GM19239 (cell line): ENCODE measurements at regions not wholly inside any gene's neighbourhood (a gene's known extent, or its start where the extent isn't known, plus 50 kb on each side); places are given as distances from the start of the nearest gene placed in this dataset.

Experiments
- DNase-seq: peaks from one replicate; pipeline ENCODE4 v3.0.0; 2011; ENCODE audit warnings: low spot score; ENCODE audit not compliant: insufficient read length
- FAIRE-seq: peaks from 2 replicates; lab custom pipeline; 2011; peaks lifted over from hg19 to GRCh38; lab: Jason Lieb, UNC

DNA sequence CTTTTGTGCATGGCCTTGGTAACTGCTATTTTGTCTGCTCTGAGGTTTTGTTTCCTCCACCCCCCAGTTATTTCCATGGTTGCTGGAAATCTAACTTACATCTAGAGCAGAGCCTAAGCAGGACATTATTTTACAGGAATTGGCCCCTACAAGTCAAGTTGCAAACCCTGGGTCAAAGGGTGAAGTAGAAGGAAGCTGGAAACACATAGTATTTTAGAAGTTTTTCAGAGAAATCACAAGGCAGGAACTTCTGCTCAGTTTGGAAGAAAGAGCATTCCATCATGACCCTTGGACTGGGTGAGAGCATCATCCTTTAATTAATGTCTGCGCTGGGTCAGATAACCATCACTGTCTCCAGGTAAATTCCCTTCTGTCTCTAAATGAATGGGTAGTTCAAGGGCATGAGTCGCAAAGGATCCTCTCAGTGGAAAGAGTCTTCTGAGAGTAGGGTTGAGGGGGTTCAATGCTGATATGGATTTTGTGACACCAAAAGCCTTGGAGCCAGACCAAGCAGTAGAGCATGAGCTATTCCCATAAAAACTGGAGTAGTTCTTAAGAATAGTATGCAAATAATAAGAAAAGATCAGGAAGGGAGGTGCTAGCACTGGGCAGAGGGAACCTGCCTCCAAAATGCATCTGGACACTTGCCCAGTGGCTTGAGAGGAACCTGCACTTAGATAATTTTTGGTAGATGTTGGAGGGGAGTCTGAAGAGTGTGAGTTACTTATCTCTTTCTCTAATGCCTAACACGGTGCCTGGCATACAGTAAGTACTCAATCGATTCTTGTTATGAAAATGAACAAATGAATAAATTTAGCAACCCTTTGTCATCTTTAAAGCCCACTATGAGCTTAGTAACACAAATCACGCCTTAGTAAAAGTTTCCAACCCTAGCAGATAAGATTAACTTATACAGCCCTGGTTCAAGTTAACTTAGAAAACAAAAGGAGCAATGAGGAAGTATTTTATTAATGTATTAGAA, 160.6 kb upstream of the ADO start:
- peak; percentile 68 for FAIRE-seq
- no peak for DNase-seq

DNA sequence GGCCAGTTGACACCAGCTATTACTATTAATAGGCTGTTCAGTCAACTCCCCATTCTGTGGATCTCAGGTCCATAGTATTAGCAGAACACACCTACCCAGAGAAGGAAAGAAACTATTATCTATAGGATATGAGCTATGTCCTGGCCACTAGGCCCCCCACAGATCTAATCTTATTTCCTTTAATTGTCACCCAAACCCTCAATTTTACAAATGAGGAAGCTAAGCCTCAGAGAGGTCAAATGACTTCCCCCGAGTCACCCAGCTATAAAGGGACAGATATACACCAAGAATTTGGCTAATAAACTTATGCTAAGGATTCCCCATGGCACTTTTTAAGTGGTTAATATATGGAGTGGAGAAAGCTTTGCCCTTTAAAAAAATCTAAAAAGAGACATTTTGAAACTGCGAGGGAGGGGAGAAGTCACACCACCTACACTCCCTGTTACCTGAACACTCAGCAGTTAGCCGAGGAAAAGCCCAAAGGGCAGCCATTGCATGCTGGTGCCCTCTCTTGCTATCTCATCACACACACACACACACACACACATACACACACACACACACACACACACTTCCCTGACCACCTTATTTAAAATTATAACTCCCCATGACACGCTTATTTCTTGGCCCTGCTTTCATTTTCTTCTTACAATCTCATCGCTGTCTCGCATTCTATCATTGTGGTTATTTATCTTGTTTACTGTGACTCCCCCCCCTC, 157.0 kb upstream of the ADO start:
- no peak for FAIRE-seq
- no peak for DNase-seq

DNA sequence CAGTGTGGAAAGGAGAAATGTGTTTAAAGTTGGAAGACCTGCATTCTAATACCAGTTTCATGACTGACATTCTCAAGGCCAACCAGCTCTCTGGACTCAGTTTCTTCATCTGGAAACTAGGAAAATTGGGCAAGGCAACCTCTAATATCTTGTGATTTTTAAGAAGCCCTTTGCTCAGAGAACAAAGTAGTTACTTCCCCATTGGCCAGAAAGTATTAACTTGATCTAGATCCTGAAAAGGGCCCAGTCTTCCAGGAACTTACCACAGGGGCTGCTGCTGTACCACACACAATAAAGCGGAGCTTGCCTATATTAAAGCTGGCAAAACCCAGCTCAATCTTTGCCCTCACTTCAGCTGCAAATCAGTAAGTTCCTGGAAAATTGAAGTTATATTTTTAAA, 155.6 kb upstream of the ADO start:
- DNase-seq (no peak), FAIRE-seq (no peak)

DNA sequence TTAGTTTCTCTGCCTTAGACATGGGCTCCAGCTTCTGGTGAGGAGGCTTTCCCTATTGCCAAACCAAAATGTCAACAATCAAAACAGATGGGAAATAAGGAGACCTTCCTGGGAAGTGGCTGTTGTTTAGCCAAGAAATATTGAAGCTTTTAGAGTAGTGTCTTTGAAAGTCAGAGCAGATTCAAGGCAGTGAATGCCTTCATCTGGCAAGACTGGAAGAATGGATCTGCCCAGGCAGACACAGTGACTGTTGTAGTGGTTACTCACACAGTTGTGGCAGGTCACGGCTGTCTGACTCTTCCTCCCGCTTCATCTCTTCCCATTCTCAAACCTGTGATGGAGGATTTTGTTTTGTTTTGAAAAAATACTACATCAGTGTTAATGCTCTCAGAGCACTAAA, 154.1 kb upstream of the ADO start:
- DNase-seq (no peak), FAIRE-seq (no peak)

DNA sequence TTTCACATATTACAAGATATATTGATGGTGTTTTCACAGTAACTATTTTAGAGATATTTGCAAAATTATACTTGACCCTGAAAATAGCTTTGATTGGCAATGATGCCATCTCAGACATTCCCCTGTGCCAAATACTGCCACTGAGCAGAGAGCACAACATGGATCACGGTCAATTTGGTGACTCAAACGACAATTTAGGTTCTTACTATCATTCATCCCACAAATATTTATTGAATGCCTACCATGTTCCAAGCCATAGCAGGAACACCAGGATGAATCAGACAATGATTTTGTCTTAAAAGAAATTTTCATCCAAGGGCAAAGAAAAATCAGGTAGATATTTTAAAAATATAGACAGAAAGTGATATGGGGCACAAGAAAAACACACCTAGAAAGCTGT, 153.2 kb upstream of the ADO start:
- no peak for DNase-seq

DNA sequence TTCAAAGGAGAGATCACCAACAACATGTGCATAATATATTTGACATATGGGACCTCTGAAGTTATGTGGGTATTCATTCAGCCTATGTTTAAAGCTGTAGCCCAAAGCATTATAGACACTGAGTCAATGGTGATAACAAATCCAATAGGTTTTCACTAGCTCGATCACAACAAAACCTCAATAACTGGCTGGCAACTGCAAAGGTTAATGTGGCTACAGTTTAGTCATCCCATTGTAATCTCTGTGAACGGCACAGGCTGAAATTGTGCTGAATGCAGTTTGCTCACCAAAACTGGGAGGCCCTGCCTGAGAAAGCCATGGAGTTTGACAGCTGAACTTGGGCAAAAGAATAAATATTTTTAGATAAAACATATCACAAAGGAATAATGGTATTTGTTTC, 152.4 kb upstream of the ADO start:
- DNase-seq (no peak), FAIRE-seq (no peak)

More for the DNA sequence above, 153.2 kb upstream of the ADO start:
- no peak for FAIRE-seq

DNA sequence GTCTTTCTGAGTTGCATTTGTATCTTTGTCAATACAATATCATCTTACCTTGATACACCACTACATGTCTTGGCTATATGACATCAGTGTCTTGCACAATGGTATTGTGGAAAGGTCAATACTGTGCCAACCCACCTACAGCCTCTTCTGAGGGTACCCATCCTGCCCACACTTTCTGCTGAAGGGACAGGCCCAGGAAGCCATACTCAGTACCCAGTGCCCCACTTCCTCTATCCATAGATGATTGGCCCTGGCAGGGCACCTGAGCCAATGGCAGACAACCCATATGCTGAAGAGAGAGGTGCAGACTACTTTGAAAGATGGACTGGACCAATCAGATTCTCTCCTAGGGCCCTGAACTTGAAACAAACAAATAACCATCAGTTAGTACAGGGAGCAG, 152.0 kb upstream of the ADO start:
- DNase-seq, result no peak
- no peak for FAIRE-seq

DNA sequence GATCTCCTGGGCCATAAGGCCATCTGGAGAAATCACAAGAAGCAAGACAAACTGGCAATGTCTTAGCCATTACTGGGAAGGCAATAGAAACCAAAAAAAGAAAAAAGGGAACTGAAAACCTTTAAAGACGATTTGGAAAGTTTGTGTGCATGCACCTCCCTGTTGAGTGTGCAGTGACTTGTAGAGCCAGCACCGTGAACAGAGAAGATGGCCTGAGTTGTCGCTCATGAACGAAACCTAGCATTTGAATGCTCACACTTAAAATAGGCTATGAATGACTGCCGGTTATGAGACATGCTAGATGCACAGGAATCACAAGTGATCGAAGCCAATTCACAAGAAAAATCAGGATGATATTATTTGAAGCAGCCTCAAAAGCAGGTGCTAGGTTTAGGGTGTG, 151.3 kb upstream of the ADO start:
- peak; percentile 100 for FAIRE-seq

DNA sequence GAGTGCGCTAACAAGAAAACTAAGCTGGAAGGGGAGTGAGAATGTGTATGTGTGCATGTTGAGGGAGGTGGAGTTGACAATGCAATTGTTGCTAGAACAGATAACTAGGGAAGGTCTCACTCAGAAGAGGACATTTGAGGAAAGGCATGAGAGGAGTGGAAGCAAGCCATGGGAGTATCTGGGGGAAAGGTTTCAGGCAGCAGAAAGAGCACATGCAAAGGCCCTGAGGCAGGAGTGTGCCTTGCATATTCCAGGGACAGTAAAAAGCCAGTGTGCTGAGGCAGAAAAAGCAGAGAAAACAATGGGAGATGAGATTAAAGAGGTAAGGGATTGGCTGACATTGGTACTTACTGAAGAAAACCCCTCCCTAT, 149.6 kb upstream of the ADO start:
- DNase-seq, result no peak
- no peak for FAIRE-seq

More for the DNA sequence above, 151.3 kb upstream of the ADO start:
- peak; percentile 36 for DNase-seq

DNA sequence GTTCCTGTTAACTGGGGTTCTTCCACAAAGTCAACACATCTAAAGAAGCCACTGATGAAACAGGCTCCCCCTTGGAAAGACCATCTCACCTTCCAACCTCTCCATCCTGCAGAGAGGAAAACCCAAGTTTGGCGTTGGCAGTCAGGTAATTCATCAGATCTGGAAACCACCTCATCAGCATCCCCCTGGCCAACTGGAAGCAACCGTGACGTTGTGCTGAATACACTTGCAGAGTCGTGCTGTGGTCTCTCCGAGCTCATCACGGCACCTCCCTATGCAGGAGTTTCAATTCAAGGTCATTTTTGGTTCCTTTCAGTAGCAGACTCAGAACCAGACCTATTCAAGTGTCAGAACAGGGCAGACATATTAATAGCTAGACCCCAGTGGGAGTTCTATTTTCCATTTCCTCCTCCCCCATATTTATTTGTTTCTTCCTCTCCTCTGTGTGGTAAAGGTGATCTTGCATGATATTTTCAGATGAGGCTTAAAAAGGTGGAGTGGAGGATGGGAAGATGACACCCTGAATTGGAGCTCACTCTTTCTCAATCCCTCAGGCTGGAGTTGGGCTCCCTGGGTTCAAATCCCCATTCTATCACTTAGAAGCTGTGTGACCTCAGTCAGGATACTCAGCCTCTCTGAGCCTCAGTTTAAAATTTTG, 149.1 kb upstream of the ADO start:
- peak; percentile 20 for DNase-seq
- FAIRE-seq, result peak; percentile 99

DNA sequence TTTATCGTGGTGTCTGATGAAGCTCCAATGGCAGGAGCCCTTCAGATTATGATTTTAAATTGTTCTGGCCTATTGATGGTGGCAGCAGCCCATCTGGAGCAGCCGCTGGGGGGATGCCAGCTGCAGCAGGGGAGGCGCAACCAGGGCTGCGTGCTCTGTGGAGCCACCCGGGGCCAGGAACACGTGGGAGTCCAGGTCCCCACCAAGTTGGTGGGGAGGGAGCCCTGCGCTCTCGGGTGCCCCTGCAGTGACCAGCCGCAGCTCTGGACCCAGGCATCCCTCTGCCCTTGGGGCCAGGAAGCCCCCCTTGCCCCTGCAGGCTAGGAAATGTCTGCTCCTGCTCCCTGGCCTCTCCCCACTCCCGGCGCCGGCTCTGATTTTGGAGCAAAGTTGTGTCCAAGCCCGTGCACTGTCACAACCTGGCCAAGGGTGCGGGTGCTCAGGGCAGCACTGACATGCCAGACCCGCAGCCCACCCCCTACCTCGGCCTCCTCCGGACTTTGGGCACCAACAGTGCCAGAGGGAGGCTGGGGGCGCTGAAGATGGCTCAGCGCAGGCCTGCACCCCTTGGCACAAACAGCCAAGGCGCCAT, 147.2 kb upstream of the ADO start:
- FAIRE-seq (no peak), DNase-seq (no peak)

DNA sequence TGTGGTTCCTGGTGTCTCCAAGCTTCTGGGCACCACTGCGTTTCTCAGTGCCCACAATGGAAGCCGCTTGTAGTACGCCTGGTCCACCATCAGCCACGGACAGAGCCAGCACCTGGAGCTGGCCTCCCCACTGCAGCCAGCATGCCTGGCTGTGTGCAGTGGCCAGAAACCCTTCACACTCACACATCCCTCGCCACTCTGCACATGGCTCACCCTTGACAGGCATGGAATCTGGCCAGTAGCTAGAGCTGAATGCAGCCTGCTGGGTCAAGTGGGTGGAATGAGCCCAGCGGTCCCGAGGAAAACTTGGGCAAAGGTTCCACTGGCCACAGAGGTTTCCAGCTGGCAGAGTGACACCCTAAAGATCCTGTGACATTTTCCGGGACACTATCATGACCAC, 146.0 kb upstream of the ADO start:
- no peak for DNase-seq
- FAIRE-seq, result no peak

DNA sequence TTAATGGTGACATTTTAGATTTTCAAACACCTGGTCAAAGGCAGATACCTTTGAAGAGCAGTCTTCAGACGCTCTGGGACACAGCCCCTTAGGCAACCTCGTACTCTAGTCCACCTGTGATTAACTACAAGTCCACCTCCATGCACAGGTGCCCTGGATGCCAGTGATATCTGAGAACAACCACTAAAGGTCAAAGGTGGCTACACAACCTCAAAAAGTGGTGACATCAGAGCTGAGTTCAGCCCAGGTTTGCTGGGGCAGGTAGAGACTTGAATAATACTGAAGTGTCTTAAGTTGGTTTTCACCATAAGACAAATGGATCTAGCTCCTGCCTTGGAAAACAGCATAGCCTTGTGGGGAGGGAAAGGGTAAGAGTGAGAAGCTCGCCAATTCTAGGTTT, 143.4 kb upstream of the ADO start:
- FAIRE-seq, result no peak
- DNase-seq, result no peak

DNA sequence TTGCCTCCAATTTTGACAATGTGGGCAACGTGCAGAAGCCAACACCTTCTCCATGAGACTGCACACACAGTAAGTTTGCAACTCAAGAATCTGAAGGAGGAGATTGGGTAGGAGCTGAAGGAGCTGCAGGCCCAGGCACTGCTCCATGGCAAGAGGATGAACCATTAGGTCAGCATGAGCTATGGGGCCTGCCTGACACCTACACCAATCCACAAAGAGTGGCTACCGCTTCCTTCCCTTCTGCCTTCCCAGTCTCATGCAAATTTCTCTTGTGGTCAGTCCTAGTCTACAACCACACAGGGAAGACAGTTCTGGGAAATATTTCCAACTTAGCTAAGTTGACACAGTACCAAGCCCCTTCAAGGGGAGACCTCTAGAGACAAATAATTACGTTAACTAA, 142.0 kb upstream of the ADO start:
- FAIRE-seq, result no peak

DNA sequence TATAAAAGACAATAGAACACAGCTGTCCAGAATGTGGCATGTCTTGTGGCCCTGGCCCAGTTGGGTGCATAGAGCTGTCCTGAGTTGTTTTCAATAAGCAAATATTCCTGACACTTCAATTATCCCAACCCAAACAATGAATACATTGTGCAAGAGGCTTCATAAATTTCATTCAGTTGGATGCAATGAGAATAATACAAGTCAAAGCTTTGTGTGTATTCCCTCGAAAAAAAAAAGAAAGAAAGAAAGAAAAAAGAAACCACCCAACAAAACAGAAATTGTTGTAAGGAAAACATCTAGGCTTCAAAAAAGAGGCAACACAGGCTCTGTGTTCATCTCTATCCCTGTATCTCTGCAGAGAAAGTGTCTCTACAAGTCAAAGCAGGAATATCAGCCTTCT, 138.7 kb upstream of the ADO start:
- FAIRE-seq, result no peak
- no peak for DNase-seq

More for the DNA sequence above, 142.0 kb upstream of the ADO start:
- DNase-seq, result no peak

DNA sequence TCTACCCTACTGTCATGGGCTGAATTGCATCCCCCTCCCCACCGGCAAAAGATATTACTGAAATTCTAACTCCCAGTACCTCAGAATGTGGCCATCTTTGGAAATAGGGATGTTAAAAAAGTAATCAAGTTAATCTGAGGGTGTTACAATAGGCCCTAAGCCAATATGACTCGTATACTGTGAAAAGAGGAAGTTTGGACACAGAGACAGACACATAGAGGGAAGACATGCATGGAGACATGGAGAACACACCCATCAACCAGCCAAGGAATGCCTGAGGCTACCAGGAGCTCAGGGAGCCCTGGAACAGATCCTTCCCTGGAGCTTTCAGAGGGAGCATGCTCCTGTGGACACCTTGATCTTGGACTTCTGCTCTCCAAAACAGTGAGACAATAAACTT, 138.2 kb upstream of the ADO start:
- DNase-seq (no peak), FAIRE-seq (no peak)

DNA sequence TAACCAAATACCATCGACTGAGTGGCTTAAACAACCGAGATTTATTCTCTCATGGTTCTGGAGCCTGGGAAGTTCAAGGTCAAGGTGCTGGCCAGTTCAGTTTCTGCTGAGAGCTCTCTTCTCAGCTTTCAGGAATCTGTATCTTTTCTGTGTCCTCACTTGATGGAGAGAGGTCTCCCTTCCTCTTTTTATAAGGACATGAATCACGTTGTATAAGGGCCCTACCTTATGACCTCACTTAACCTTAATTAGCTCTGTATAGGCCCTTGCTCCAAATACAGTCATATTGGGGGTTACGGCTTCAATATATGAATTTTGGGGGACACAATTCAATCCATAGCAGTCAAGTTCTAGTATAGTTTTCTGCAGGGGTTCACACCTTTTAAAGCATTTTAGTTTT, 135.2 kb upstream of the ADO start:
- no peak for FAIRE-seq
- no peak for DNase-seq

DNA sequence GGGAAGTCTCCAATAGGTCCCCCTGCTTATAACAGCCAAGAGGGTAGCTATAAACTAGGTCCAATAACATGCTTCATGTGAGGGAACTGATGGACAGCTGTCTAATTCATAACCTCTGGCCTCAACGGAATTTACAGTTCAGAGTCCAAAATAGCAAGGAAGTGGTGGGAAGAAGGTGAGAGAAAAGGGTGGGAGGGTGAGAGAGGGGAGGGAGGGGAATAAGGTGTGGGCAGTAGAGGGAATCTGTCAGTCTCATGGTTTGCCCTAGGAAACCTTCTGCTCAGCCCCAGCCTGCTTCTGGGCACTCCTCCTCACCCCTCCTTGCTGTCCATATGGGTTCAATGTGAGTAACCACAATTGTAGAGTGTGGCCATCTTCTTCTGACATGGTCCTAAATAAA, 133.4 kb upstream of the ADO start:
- DNase-seq (no peak), FAIRE-seq (peak; percentile 84)

DNA sequence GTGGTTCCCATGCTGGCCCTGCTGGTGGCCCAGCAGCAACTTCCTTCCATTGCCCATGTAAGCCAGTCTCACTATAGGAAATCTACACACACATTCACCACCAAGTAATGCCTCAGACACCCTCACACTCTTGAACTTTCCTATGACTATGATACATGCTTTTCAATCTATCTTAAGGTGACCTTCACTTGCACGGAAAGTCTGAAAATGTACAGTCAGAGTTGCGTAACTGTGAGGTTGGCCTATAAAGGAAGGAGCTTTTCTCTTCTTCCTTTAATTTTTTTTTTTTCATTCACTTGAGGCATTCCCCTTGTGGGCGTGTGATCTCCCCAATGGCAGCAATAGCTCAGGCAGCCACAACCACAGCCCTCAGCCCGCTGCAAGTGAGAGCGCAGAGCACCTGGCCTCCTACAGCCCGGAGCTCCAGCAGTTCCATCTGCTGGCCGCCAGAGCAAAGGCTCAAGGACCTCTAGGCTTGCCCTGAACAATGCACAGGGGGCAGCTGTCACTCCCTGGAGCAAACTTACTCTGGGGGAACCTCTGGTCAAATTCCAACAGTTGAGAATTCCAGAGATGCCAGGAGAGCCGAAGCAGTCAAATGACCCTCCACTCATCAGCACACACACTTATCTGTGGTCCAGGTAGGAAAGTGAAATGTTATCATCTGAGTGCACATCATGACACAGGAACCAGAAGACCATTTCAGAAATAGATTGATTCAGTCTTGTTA, 123.1 kb upstream of the ADO start:
- FAIRE-seq (peak; percentile 98), DNase-seq (peak; percentile 48)

DNA sequence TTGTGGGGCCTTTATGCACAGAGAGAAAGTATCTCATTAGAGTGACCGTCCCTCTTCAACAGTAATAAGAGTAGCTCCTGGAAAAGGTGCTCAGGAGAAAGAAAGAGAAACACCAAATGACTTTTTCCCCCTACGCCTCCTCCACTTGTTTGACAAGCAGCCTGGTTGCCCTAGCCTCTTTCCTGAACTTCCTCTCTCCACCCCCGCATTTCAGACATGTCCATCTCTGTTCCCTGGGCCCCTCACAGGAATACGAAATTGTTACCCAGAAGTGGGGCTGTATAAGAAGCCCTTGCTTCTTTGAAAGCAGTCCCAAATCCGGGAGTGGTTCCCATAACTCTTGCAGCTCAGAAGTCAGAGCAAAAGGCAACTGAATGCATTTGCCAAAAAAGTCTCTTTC, 119.6 kb upstream of the ADO start:
- FAIRE-seq (no peak), DNase-seq (no peak)
